ENCODE measurements at regions not wholly inside any gene's neighbourhood (a gene's known extent, or its start where the extent isn't known, plus 50 kb on each side); places are given as distances from the start of the nearest gene placed in this dataset.

- H3K27me3 ChIP-seq, result no peaks in the 10 kb centered on the region
- peaks cover 10% of the 10 kb centered on the region for H3K9me3 ChIP-seq
- intact Hi-C loops (cut with DNase I), result no loop called here
- no peaks in the 10 kb centered on the region for H3K36me3 ChIP-seq
- no peak overlapping the region for H3K4me3 ChIP-seq
- H3K4me1 ChIP-seq, result no peaks in the 10 kb centered on the region
- TF ChIP-seq POLR2AphosphoS5 (IDR thresholded peaks at IDR 0.05; ENCODE audit: insufficient read depth in 1 of 2, low read depth in 1 of 2) (no peak), POLR2A (IDR thresholded peaks at IDR 0.05) (no peak), CTCF (IDR thresholded peaks at IDR 0.05) (no peak)
- DNase-seq (ENCODE audit: extremely low spot score in 2 of 2), result peak in 1 of 2 donors; percentile 58
- no peak overlapping the region for H3K27ac ChIP-seq
Observed at GRCh38 chr18:78891185-78891762, 88.3 kb upstream of the SALL3 start.

- TF ChIP-seq POLR2A (IDR thresholded peaks at IDR 0.05) (no peak), CTCF (IDR thresholded peaks at IDR 0.05) (no peak), POLR2AphosphoS5 (IDR thresholded peaks at IDR 0.05; ENCODE audit: insufficient read depth in 1 of 2, low read depth in 1 of 2) (no peak)
Observed at GRCh38 chr18:78892177-78892576, 87.4 kb upstream of the SALL3 start.

GRCh38 chr18:78892721-78893120, 86.9 kb upstream of the SALL3 start:
- intact Hi-C loops (cut with DNase I), result no loop called here
- H3K27ac ChIP-seq, result no peak overlapping the region
- no peak for TF ChIP-seq POLR2A (IDR thresholded peaks at IDR 0.05)
- TF ChIP-seq POLR2AphosphoS5 (IDR thresholded peaks at IDR 0.05; ENCODE audit: insufficient read depth in 1 of 2, low read depth in 1 of 2), result no peak
- no peak for TF ChIP-seq CTCF (IDR thresholded peaks at IDR 0.05)
- H3K9me3 ChIP-seq, result peaks cover 10% of the 10 kb centered on the region
- H3K4me3 ChIP-seq, result no peak overlapping the region
- no peaks in the 10 kb centered on the region for H3K36me3 ChIP-seq
- DNase-seq (ENCODE audit: extremely low spot score in 2 of 2), result peak in 1 of 2 donors; percentile 77
- H3K27me3 ChIP-seq, result no peaks in the 10 kb centered on the region
- H3K4me1 ChIP-seq, result no peaks in the 10 kb centered on the region

More at GRCh38 chr18:78892177-78892576, 87.4 kb upstream of the SALL3 start:
- H3K27ac ChIP-seq, result no peak overlapping the region
- no peaks in the 10 kb centered on the region for H3K27me3 ChIP-seq
- H3K4me3 ChIP-seq, result no peak overlapping the region
- DNase-seq (ENCODE audit: extremely low spot score in 2 of 2), result peak in 1 of 2 donors; percentile 37
- no peaks in the 10 kb centered on the region for H3K36me3 ChIP-seq
- intact Hi-C loops (cut with DNase I), result no loop called here
- H3K4me1 ChIP-seq, result no peaks in the 10 kb centered on the region
- H3K9me3 ChIP-seq, result peaks cover 10% of the 10 kb centered on the region

- no peaks in the 10 kb centered on the region for H3K4me1 ChIP-seq
- H3K4me3 ChIP-seq, result no peak overlapping the region
- no peak overlapping the region for H3K27ac ChIP-seq
Observed at GRCh38 chr18:78893281-78894032, 86.2 kb upstream of the SALL3 start.

More at GRCh38 chr18:78893281-78894032, 86.2 kb upstream of the SALL3 start:
- Histone ChIP-seq H3K27me3 (no peaks in the 10 kb centered on the region), H3K9me3 (peaks cover 10% of the 10 kb centered on the region), H3K36me3 (no peaks in the 10 kb centered on the region)
- intact Hi-C loops (cut with DNase I), result no loop called here
- peak; percentile 55 to 77 for DNase-seq (ENCODE audit: extremely low spot score in 2 of 2)
- TF ChIP-seq POLR2AphosphoS5 (IDR thresholded peaks at IDR 0.05; ENCODE audit: insufficient read depth in 1 of 2, low read depth in 1 of 2) (no peak), CTCF (IDR thresholded peaks at IDR 0.05) (no peak), POLR2A (IDR thresholded peaks at IDR 0.05) (no peak)

Measured in vagina (tissue), 2 donors.